Fibroblast of lung (primary cell): ENCODE measurements at regions not wholly inside any gene's neighbourhood (a gene's known extent, or its start where the extent isn't known, plus 50 kb on each side); places are given as distances from the start of the nearest gene placed in this dataset.

ENCODE experiments used
- EZH2 ChIP-seq: IDR thresholded peaks from 2 replicates; pipeline ENCODE4 v1.5.1; 2012; ENCODE audit warnings: low read length, control low read depth, mild to moderate bottlenecking; ENCODE audit errors: missing control alignments
- TF ChIP-seq, protein P1 (sequence below), 2 donors: IDR thresholded peaks in 1 of 2; conservative IDR thresholded peaks in 1 of 2; 1 replicate in 1 of 2; 2 replicates in 1 of 2; pipeline ENCODE4 v1.5.1; 2011 to 2012; ENCODE audit warnings: low read length in 2 of 2, control low read depth in 1 of 2, inconsistent platforms in 1 of 2, low read depth in 1 of 2, mild to moderate bottlenecking in 1 of 2

DNA sequence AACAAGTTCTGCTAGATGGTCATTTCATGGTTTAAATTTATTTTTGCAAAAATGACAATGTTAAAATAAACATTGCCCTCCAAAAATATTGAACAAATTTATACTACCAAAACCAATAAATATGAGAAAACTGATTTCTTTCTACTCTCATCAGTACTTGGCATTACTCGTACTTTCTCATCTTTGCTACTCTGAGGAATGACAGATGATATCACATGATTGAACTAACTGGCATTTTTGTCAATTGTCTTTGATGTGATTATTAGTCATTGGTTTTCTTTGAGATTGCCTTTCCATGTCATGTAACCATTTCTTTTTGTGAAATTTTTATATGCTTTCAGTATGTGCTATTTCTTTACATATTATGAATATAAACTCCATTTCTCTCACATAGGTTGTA lies 167.0 kb upstream of the ITGA4 start:
- TF ChIP-seq, protein P1, sequence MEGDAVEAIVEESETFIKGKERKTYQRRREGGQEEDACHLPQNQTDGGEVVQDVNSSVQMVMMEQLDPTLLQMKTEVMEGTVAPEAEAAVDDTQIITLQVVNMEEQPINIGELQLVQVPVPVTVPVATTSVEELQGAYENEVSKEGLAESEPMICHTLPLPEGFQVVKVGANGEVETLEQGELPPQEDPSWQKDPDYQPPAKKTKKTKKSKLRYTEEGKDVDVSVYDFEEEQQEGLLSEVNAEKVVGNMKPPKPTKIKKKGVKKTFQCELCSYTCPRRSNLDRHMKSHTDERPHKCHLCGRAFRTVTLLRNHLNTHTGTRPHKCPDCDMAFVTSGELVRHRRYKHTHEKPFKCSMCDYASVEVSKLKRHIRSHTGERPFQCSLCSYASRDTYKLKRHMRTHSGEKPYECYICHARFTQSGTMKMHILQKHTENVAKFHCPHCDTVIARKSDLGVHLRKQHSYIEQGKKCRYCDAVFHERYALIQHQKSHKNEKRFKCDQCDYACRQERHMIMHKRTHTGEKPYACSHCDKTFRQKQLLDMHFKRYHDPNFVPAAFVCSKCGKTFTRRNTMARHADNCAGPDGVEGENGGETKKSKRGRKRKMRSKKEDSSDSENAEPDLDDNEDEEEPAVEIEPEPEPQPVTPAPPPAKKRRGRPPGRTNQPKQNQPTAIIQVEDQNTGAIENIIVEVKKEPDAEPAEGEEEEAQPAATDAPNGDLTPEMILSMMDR (conservative IDR thresholded peaks at IDR 0.05 in 1 of 2, IDR thresholded peaks at IDR 0.05 in 1 of 2; ENCODE audit: low read depth in 1 of 2, low read length in 2 of 2), result no peak
- no peak for TF ChIP-seq EZH2
